ENCODE measurements at regions not wholly inside any gene's neighbourhood (a gene's known extent, or its start where the extent isn't known, plus 50 kb on each side); places are given as distances from the start of the nearest gene placed in this dataset.

DNA sequence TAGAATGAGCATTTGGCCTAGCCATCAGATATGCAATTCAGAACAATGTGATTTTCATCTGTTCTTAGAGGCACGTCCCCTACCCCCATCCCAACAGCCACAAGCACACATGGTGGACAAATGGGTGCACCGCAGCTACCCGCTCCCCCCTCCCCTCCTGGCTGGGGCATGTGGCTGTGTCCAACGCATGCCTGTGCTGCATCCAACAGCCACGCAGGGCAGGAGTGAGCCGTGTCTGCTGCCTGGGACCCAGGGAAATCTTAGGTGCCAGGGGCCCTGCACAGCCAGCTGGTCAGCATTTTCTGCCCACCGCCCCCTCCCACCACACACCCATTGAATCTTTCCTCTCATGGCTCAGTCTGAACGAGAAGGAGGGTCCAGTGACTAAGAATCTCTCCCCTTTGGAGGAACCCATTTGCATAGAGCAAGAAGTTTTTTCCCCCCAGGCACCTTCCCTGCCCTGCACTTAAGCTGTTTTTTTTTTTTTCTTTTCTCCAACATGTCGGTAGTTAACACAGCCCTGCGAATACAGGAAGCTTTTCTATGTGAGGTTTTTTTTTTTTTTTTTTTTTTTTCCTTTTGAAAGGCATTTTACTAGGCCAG lies 138.9 kb downstream of the WDR11 start:
- Histone ChIP-seq H3K27me3 (ENCODE audit: control insufficient read depth, insufficient read depth, low read length) (no peaks in the 10 kb centered on the region), H3K27ac (ENCODE audit: low read depth in 2 of 2, low read length in 2 of 2) (no peak overlapping the region), H3K9me3 (ENCODE audit: control insufficient read depth in 2 of 3, insufficient read depth in 1 of 3, low read length in 3 of 3) (peaks cover 0 to 16% (median 2%) of the 10 kb centered on the region in 3 donors), H3K4me3 (ENCODE audit: low read length in 3 of 3) (no peak overlapping the region), H3K36me3 (ENCODE audit: control insufficient read depth in 2 of 3, insufficient read depth in 3 of 3, low read length in 3 of 3) (no peaks in the 10 kb centered on the region), H3K4me1 (ENCODE audit: control insufficient read depth in 2 of 3, insufficient read depth in 2 of 3, low read depth in 1 of 3, low read length in 3 of 3) (no peaks in the 10 kb centered on the region), H3K9ac (ENCODE audit: low read length in 3 of 3) (no peak overlapping the region)
- peak in 1 of 5 donors; percentile 29 for DNase-seq
- FAIRE-seq, result no peak
- TF ChIP-seq, protein P1, sequence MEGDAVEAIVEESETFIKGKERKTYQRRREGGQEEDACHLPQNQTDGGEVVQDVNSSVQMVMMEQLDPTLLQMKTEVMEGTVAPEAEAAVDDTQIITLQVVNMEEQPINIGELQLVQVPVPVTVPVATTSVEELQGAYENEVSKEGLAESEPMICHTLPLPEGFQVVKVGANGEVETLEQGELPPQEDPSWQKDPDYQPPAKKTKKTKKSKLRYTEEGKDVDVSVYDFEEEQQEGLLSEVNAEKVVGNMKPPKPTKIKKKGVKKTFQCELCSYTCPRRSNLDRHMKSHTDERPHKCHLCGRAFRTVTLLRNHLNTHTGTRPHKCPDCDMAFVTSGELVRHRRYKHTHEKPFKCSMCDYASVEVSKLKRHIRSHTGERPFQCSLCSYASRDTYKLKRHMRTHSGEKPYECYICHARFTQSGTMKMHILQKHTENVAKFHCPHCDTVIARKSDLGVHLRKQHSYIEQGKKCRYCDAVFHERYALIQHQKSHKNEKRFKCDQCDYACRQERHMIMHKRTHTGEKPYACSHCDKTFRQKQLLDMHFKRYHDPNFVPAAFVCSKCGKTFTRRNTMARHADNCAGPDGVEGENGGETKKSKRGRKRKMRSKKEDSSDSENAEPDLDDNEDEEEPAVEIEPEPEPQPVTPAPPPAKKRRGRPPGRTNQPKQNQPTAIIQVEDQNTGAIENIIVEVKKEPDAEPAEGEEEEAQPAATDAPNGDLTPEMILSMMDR (IDR thresholded peaks at IDR 0.05; ENCODE audit: borderline replicate concordance, extremely low read depth, insufficient read depth), result no peak
- intact Hi-C loops (cut with DNase I), result no loop called here

DNA sequence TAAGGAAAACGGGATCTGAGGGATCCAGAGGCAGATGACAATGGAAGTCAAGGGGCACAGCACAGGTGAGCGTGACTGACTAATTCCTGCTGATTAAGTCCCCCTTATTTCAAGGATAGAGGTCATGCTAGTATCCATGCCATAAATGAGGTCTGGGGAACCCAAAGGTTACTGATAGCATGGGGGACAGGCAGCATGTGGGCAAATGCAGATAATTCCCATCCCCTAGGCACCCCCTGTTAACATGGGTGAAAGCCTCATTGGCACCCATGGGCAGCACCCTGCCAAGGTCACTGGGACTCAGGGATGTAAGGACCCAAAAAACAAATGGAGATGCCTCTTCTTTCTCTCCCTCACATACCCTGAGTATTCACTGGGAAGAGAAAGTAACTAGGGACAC lies 139.7 kb downstream of the WDR11 start:
- Histone ChIP-seq H3K27me3 (ENCODE audit: control insufficient read depth, insufficient read depth, low read length) (no peaks in the 10 kb centered on the region), H3K27ac (ENCODE audit: low read depth in 2 of 2, low read length in 2 of 2) (no peak overlapping the region), H3K4me3 (ENCODE audit: low read length in 3 of 3) (no peak overlapping the region), H3K9me3 (ENCODE audit: control insufficient read depth in 2 of 3, insufficient read depth in 1 of 3, low read length in 3 of 3) (peaks cover 0 to 16% (median 2%) of the 10 kb centered on the region in 3 donors), H3K36me3 (ENCODE audit: control insufficient read depth in 2 of 3, insufficient read depth in 3 of 3, low read length in 3 of 3) (no peaks in the 10 kb centered on the region), H3K4me1 (ENCODE audit: control insufficient read depth in 2 of 3, insufficient read depth in 2 of 3, low read depth in 1 of 3, low read length in 3 of 3) (no peaks in the 10 kb centered on the region), H3K9ac (ENCODE audit: low read length in 3 of 3) (no peak overlapping the region)
- intact Hi-C loops (cut with DNase I), result no loop called here
- DNase-seq, result no peak
- TF ChIP-seq, protein P1 (IDR thresholded peaks at IDR 0.05; ENCODE audit: borderline replicate concordance, extremely low read depth, insufficient read depth), result no peak
- no peak for FAIRE-seq

DNA sequence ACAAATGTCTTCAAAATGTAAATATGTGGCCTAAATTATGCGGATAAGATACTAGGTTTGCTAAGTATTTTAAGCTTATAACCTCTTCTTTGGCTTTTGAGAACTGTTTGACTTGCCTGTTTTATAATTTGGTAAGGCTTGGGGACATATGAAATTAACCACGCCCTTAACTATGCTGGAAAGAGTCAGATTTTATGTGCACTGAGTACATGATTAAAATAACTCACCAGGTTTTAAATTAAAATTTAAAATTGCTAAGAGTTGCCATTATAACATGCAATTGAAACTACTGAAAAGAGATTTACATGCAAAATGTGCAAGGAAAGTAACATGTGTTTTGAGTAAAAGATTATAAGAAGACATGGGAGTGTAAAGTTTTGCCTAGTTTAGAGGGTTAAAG lies 141.9 kb downstream of the WDR11 start:
- FAIRE-seq, result no peak
- intact Hi-C loops (cut with DNase I), result no loop called here
- Histone ChIP-seq H3K4me3 (ENCODE audit: low read length in 3 of 3) (no peak overlapping the region), H3K9me3 (ENCODE audit: control insufficient read depth in 2 of 3, insufficient read depth in 1 of 3, low read length in 3 of 3) (peaks cover 0 to 16% (median 2%) of the 10 kb centered on the region in 3 donors), H3K9ac (ENCODE audit: low read length in 3 of 3) (no peak overlapping the region), H3K36me3 (ENCODE audit: control insufficient read depth in 2 of 3, insufficient read depth in 3 of 3, low read length in 3 of 3) (no peaks in the 10 kb centered on the region), H3K27ac (ENCODE audit: low read depth in 2 of 2, low read length in 2 of 2) (no peak overlapping the region), H3K4me1 (ENCODE audit: control insufficient read depth in 2 of 3, insufficient read depth in 2 of 3, low read depth in 1 of 3, low read length in 3 of 3) (no peaks in the 10 kb centered on the region), H3K27me3 (ENCODE audit: control insufficient read depth, insufficient read depth, low read length) (no peaks in the 10 kb centered on the region)
- no peak for DNase-seq
- TF ChIP-seq, protein P1 (IDR thresholded peaks at IDR 0.05; ENCODE audit: borderline replicate concordance, extremely low read depth, insufficient read depth), result no peak

DNA sequence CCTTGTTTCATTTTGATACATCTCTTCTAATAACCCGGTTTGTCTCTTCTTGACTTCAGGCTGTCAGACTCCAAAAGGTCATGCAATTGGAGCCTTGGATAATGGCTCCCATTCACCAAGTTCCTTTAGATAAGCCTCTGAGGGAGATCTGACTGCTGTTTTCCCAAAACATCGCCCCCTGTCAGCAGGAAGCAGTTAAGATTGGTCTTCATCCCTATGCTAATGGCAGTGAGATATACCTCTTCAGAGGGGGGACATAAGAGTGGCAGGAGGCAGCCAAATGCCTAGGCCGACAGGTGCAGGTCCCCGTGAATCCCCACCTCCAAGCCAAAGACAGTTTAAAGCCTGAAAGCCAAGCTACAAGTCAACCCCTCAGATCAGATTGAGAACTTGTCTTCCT lies 144.6 kb downstream of the WDR11 start:
- Histone ChIP-seq H3K27me3 (ENCODE audit: control insufficient read depth, insufficient read depth, low read length) (no peaks in the 10 kb centered on the region), H3K27ac (ENCODE audit: low read depth in 2 of 2, low read length in 2 of 2) (no peak overlapping the region), H3K4me3 (ENCODE audit: low read length in 3 of 3) (no peak overlapping the region), H3K9ac (ENCODE audit: low read length in 3 of 3) (no peak overlapping the region), H3K36me3 (ENCODE audit: control insufficient read depth in 2 of 3, insufficient read depth in 3 of 3, low read length in 3 of 3) (no peaks in the 10 kb centered on the region), H3K9me3 (ENCODE audit: control insufficient read depth in 2 of 3, insufficient read depth in 1 of 3, low read length in 3 of 3) (peaks cover 0 to 4% (median 0%) of the 10 kb centered on the region in 3 donors), H3K4me1 (ENCODE audit: control insufficient read depth in 2 of 3, insufficient read depth in 2 of 3, low read depth in 1 of 3, low read length in 3 of 3) (no peaks in the 10 kb centered on the region)
- intact Hi-C loops (cut with DNase I), result no loop called here
- DNase-seq, result peak in 1 of 5 donors; percentile 9
- TF ChIP-seq, protein P1 (IDR thresholded peaks at IDR 0.05; ENCODE audit: borderline replicate concordance, extremely low read depth, insufficient read depth), result no peak
- FAIRE-seq, result no peak

Measured in kidney (tissue), 13 donors.